OCI-LY3 (cell line): ENCODE measurements at regions not wholly inside any gene's neighbourhood (a gene's known extent, or its start where the extent isn't known, plus 50 kb on each side); places are given as distances from the start of the nearest gene placed in this dataset.

Experiments used
- H2AFZ ChIP-seq: fragments of 200-600, 300-600 bp; shearing (Covaris generic); 2 replicates; pipeline ENCODE4 v1.6.0; 2014; ENCODE audit warnings: antibody characterized with exemption, low read depth, low read length
- H3K27ac ChIP-seq: fragments of 200-600, 300-600 bp; sonication (generic); 2 replicates; pipeline ENCODE4 v1.5.1; 2014; ENCODE audit warnings: mild to moderate bottlenecking, low read length, moderate library complexity, mixed read lengths
- H3K27me3 ChIP-seq: fragments of 200-600, 300-600 bp; sonication (generic); 2 replicates; pipeline ENCODE4 v1.6.1; 2014; ENCODE audit warnings: low read depth, low read length, mixed read lengths
- H3K36me3 ChIP-seq: fragments of 200-600, 300-600 bp; sonication (generic); replicated peaks from 2 replicates; pipeline ENCODE3; 2014; ENCODE audit warnings: low read depth, low read length, mixed read lengths
- H3K4me1 ChIP-seq: fragments of 300-600, 200-600 bp; sonication (generic); 2 replicates; pipeline ENCODE4 v1.6.1; 2014; ENCODE audit warnings: low read length, mixed read lengths
- H3K4me2 ChIP-seq: fragments of 200-600, 300-600 bp; sonication (generic); 2 replicates; pipeline ENCODE4 v1.6.1; 2014; ENCODE audit warnings: low read length, mixed read lengths
- H3K4me3 ChIP-seq: fragments of 300-600, 200-600 bp; sonication (generic); 2 replicates; pipeline ENCODE4 v1.5.1; 2014; ENCODE audit warnings: antibody characterized with exemption, mild to moderate bottlenecking, low read length, moderate library complexity
- H3K79me2 ChIP-seq: fragments of 300-600, 200-600 bp; shearing (Covaris generic); 2 replicates; pipeline ENCODE4 v1.6.1; 2014; ENCODE audit warnings: mild to moderate bottlenecking, low read length, mixed read lengths
- H3K9ac ChIP-seq: fragments of 300-600, 200-600 bp; shearing (Covaris generic); 2 replicates; pipeline ENCODE4 v1.6.0; 2014; ENCODE audit warnings: mild to moderate bottlenecking, low read length, moderate library complexity
- H3K9me3 ChIP-seq: fragments of 200-600, 300-600 bp; shearing (Covaris generic); 2 replicates; pipeline ENCODE4 v1.6.1; 2014; ENCODE audit warnings: low read length, mixed read lengths; ENCODE audit not compliant: insufficient read depth
- H4K20me1 ChIP-seq: fragments of 200-600, 300-600 bp; sonication (generic); 2 replicates; pipeline ENCODE4 v1.6.1; 2016; ENCODE audit warnings: low read length, mixed read lengths; ENCODE audit not compliant: insufficient read depth
- EZH2phosphoT487 ChIP-seq: fragments of 200-600 bp; shearing (Covaris generic); IDR thresholded peaks from 2 replicates; pipeline ENCODE4 v1.6.1; 2018; ENCODE audit warnings: antibody characterized with exemption, mixed run types, low read depth
- TF ChIP-seq, protein P1 (sequence below): fragments of 200-600, 300-600 bp; sonication (generic); IDR thresholded peaks from 2 replicates; pipeline ENCODE4 v1.5.1; 2014; ENCODE audit warnings: antibody characterized with exemption, low read length, low read depth

GRCh38 chr2:236679884-236680860, 110.5 kb downstream of the ACKR3 start:
- H3K9ac ChIP-seq, result no peak overlapping the region
- H3K79me2 ChIP-seq, result no peaks in the 10 kb centered on the region
- no peak overlapping the region for H2AFZ ChIP-seq
- no peak overlapping the region for H3K27ac ChIP-seq
- no peaks in the 10 kb centered on the region for H3K36me3 ChIP-seq
- no peaks in the 10 kb centered on the region for H3K9me3 ChIP-seq
- H3K4me2 ChIP-seq, result no peak overlapping the region
- H3K27me3 ChIP-seq, result no peaks in the 10 kb centered on the region; the same call in 1 of the 2 replicates
- no peaks in the 10 kb centered on the region for H4K20me1 ChIP-seq
- no peaks in the 10 kb centered on the region for H3K4me1 ChIP-seq
- TF ChIP-seq, protein P1, sequence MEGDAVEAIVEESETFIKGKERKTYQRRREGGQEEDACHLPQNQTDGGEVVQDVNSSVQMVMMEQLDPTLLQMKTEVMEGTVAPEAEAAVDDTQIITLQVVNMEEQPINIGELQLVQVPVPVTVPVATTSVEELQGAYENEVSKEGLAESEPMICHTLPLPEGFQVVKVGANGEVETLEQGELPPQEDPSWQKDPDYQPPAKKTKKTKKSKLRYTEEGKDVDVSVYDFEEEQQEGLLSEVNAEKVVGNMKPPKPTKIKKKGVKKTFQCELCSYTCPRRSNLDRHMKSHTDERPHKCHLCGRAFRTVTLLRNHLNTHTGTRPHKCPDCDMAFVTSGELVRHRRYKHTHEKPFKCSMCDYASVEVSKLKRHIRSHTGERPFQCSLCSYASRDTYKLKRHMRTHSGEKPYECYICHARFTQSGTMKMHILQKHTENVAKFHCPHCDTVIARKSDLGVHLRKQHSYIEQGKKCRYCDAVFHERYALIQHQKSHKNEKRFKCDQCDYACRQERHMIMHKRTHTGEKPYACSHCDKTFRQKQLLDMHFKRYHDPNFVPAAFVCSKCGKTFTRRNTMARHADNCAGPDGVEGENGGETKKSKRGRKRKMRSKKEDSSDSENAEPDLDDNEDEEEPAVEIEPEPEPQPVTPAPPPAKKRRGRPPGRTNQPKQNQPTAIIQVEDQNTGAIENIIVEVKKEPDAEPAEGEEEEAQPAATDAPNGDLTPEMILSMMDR, result no peak
- TF ChIP-seq EZH2phosphoT487, result no peak
- H3K4me3 ChIP-seq, result no peak overlapping the region

- Histone ChIP-seq H3K36me3 (no peaks in the 10 kb centered on the region), H3K4me3 (no peak overlapping the region), H3K4me1 (no peaks in the 10 kb centered on the region), H3K9me3 (no peaks in the 10 kb centered on the region), H3K27ac (no peak overlapping the region), H2AFZ (no peak overlapping the region), H3K79me2 (no peaks in the 10 kb centered on the region), H4K20me1 (no peaks in the 10 kb centered on the region), H3K9ac (no peak overlapping the region), H3K27me3 (no peaks in the 10 kb centered on the region), H3K4me2 (no peak overlapping the region)
- TF ChIP-seq, protein P1, result no peak
- no peak for TF ChIP-seq EZH2phosphoT487
Measured at GRCh38 chr2:236682651-236683422, 113.2 kb downstream of the ACKR3 start.

DNA sequence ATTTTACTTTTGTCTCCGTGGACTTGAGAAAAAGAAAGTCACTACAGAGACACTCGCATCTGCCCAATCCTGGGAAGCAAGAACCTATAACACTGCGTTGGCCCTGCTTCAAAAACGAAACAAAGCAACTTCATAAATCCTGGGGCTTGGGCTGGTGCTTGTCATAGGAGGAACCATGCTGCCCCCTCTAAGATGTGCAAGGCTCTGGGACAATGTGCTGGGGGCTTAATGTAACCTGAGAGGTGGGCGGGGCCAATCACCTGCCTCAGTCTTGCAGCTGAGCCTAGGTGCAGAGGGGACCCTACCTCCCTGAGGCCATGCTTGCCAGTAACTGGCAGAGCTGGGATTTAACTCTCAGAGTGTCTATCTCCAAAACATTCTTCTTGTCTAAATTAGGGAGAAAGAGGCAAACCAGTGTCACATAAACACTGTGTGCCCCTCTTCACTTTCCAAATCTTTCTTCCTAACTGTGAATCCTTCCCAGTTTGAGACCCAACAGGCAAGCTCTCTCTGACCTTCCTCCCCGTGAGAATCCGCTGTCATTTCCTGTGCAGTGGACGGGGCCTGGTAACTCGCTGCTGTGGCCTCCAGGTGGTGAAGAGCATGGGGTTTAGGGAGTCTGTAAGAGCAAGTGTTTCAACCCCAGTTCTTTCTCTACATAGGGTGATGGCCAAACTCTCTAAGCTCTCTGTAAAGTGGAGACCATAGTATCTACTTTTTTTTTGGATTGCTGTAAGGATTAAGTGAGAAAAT, 115.1 kb downstream of the ACKR3 start:
- no peak overlapping the region for H3K4me3 ChIP-seq
- H3K27ac ChIP-seq, result no peak overlapping the region
- no peaks in the 10 kb centered on the region for H3K9me3 ChIP-seq
- no peaks in the 10 kb centered on the region for H3K27me3 ChIP-seq
- no peak overlapping the region for H2AFZ ChIP-seq
- H3K4me2 ChIP-seq, result no peak overlapping the region
- TF ChIP-seq, protein P1, result no peak
- no peaks in the 10 kb centered on the region for H3K36me3 ChIP-seq
- H3K4me1 ChIP-seq, result no peaks in the 10 kb centered on the region
- no peaks in the 10 kb centered on the region for H4K20me1 ChIP-seq
- H3K79me2 ChIP-seq, result no peaks in the 10 kb centered on the region
- H3K9ac ChIP-seq, result no peak overlapping the region
